HG03460 (cell line): ENCODE measurements at regions not wholly inside any gene's neighbourhood (a gene's known extent, or its start where the extent isn't known, plus 50 kb on each side); places are given as distances from the start of the nearest gene placed in this dataset.
A peak's percentile ranks its signal among the peaks of the same experiment; 100 is the strongest.
"Not testable (repeated sequence)": the region's sequence is repeated elsewhere in the genome, so short reads cannot be mapped to it uniquely, and the experiment has no call there.

ENCODE experiments used
- ATAC-seq: cut with Tn5 transposase; IDR thresholded peaks from one replicate; pipeline ENCODE4 v1.9.1; 2021; ENCODE audit not compliant: unreplicated experiment

- no peak for ATAC-seq
These were observed 226.6 kb upstream of the MOCS1 start for GRCh38 chr6:40160826-40161225.

GRCh38 chr6:40159865-40160264 lies 225.6 kb upstream of the MOCS1 start:
- no peak for ATAC-seq

- ATAC-seq, result no peak
These were observed 218.6 kb upstream of the MOCS1 start for GRCh38 chr6:40152701-40153436.

GRCh38 chr6:40152196-40152595 lies 217.9 kb upstream of the MOCS1 start:
- ATAC-seq, result no peak

- ATAC-seq, result peak; percentile 96
These were observed 214.8 kb upstream of the MOCS1 start for GRCh38 chr6:40148882-40149573.

GRCh38 chr6:40146902-40147301 lies 212.6 kb upstream of the MOCS1 start:
- no peak for ATAC-seq

- ATAC-seq, result no peak
These were observed 205.2 kb upstream of the MOCS1 start for GRCh38 chr6:40139447-40139846.

GRCh38 chr6:40138273-40138720 lies 204.0 kb upstream of the MOCS1 start:
- no peak for ATAC-seq

- no peak for ATAC-seq
These were observed 201.3 kb upstream of the MOCS1 start for GRCh38 chr6:40135491-40136072.

- ATAC-seq, result not testable (repeated sequence)
These were observed 199.7 kb upstream of the MOCS1 start for GRCh38 chr6:40133981-40134380.

GRCh38 chr6:40131675-40132074 lies 197.4 kb upstream of the MOCS1 start:
- no peak for ATAC-seq

GRCh38 chr6:40128127-40128526 lies 193.9 kb upstream of the MOCS1 start:
- ATAC-seq, result no peak

- no peak for ATAC-seq
These were observed 191.6 kb upstream of the MOCS1 start for GRCh38 chr6:40125680-40126394.

GRCh38 chr6:40124924-40125323 lies 190.7 kb upstream of the MOCS1 start:
- ATAC-seq, result no peak

- no peak for ATAC-seq
These were observed 182.6 kb upstream of the MOCS1 start for GRCh38 chr6:40116832-40117231.

GRCh38 chr6:40112350-40112749 lies 178.1 kb upstream of the MOCS1 start:
- no peak for ATAC-seq

GRCh38 chr6:40108736-40109135 lies 174.5 kb upstream of the MOCS1 start:
- ATAC-seq, result no peak

GRCh38 chr6:40106840-40107239 lies 172.6 kb upstream of the MOCS1 start:
- no peak for ATAC-seq

GRCh38 chr6:40098774-40099173 lies 164.5 kb upstream of the MOCS1 start:
- no peak for ATAC-seq

- no peak for ATAC-seq
These were observed 163.3 kb upstream of the MOCS1 start for GRCh38 chr6:40097590-40097989.

GRCh38 chr6:40083141-40083920 lies 149.1 kb upstream of the MOCS1 start:
- ATAC-seq, result no peak
